ENCODE measurements at regions not wholly inside any gene's neighbourhood (a gene's known extent, or its start where the extent isn't known, plus 50 kb on each side); places are given as distances from the start of the nearest gene placed in this dataset.

GRCh38 chr12:60844101-60844500 is 1248.3 kb downstream of the SLC16A7 start:
- H3K9ac ChIP-seq (ENCODE audit: low read length), result no peak overlapping the region
- H3K27ac ChIP-seq (ENCODE audit: low read length, poor library complexity, severe bottlenecking), result no peak overlapping the region
- no peaks in the 10 kb centered on the region for H3K79me1 ChIP-seq (replicated peaks; ENCODE audit: low read length, poor library complexity, severe bottlenecking)
- H3K4me3 ChIP-seq (ENCODE audit: insufficient read depth in 1 of 2, low read depth in 1 of 2, low read length in 2 of 2), result no peak overlapping the region
- no peaks in the 10 kb centered on the region for H3K9me3 ChIP-seq (ENCODE audit: control insufficient read depth, low read length)
- no peak overlapping the region for H4K91ac ChIP-seq (ENCODE audit: low read length)
- no peak overlapping the region for H3K4ac ChIP-seq (ENCODE audit: low read depth in 1 of 2, low read length in 2 of 2)
- H2BK15ac ChIP-seq (ENCODE audit: low read depth, poor library complexity, severe bottlenecking), result no peak overlapping the region
- no peak overlapping the region for H2BK12ac ChIP-seq (ENCODE audit: low read length in 2 of 2)
- no peak overlapping the region for H3K23ac ChIP-seq (ENCODE audit: low read length in 2 of 2)
- no peak overlapping the region for H2BK5ac ChIP-seq (ENCODE audit: low read depth, low read length, poor library complexity, severe bottlenecking)
- no peak overlapping the region for H3K4me2 ChIP-seq (ENCODE audit: low read length, poor library complexity, severe bottlenecking)
- H2AFZ ChIP-seq (ENCODE audit: low read depth, low read length), result no peak overlapping the region
- no peak overlapping the region for H2BK120ac ChIP-seq (ENCODE audit: low read depth, low read length)
- H3K14ac ChIP-seq (ENCODE audit: low read length in 2 of 2), result no peak overlapping the region
- H3K36me3 ChIP-seq (ENCODE audit: control insufficient read depth in 1 of 2, insufficient read depth in 2 of 2, low read depth in 1 of 2, low read length in 2 of 2), result no peaks in the 10 kb centered on the region
- no peak overlapping the region for H3K18ac ChIP-seq (ENCODE audit: low read depth in 1 of 2, low read length in 2 of 2)
- H4K8ac ChIP-seq (ENCODE audit: low read length), result no peak overlapping the region
- no peak overlapping the region for H2AK5ac ChIP-seq (ENCODE audit: low read length, severe bottlenecking)
- no peak for DNase-seq
- no peaks in the 10 kb centered on the region for H3K27me3 ChIP-seq (ENCODE audit: control insufficient read depth in 1 of 2, insufficient read depth in 1 of 2, low read length in 2 of 2)
- no peaks in the 10 kb centered on the region for H3K4me1 ChIP-seq (ENCODE audit: control insufficient read depth, insufficient read depth, low read depth, low read length)

- Histone ChIP-seq H3K9ac (ENCODE audit: low read length) (no peak overlapping the region), H3K36me3 (ENCODE audit: control insufficient read depth in 1 of 2, insufficient read depth in 2 of 2, low read depth in 1 of 2, low read length in 2 of 2) (no peaks in the 10 kb centered on the region), H3K14ac (ENCODE audit: low read length in 2 of 2) (no peak overlapping the region), H3K18ac (ENCODE audit: low read depth in 1 of 2, low read length in 2 of 2) (no peak overlapping the region), H2BK12ac (ENCODE audit: low read length in 2 of 2) (no peak overlapping the region), H2AK5ac (ENCODE audit: low read length, severe bottlenecking) (no peak overlapping the region), H2BK15ac (ENCODE audit: low read depth, poor library complexity, severe bottlenecking) (no peak overlapping the region), H3K4me2 (ENCODE audit: low read length, poor library complexity, severe bottlenecking) (no peak overlapping the region), H3K4ac (ENCODE audit: low read depth in 1 of 2, low read length in 2 of 2) (no peak overlapping the region), H3K27me3 (ENCODE audit: control insufficient read depth in 1 of 2, insufficient read depth in 1 of 2, low read length in 2 of 2) (no peaks in the 10 kb centered on the region), H2BK5ac (ENCODE audit: low read depth, low read length, poor library complexity, severe bottlenecking) (no peak overlapping the region), H3K4me3 (ENCODE audit: insufficient read depth in 1 of 2, low read depth in 1 of 2, low read length in 2 of 2) (no peak overlapping the region), H3K23ac (ENCODE audit: low read length in 2 of 2) (no peak overlapping the region), H3K27ac (ENCODE audit: low read length, poor library complexity, severe bottlenecking) (no peak overlapping the region), H3K4me1 (ENCODE audit: control insufficient read depth, insufficient read depth, low read depth, low read length) (no peaks in the 10 kb centered on the region), H4K91ac (ENCODE audit: low read length) (no peak overlapping the region), H2AFZ (ENCODE audit: low read depth, low read length) (no peak overlapping the region), H2BK120ac (ENCODE audit: low read depth, low read length) (no peak overlapping the region), H3K9me3 (ENCODE audit: control insufficient read depth, low read length) (no peaks in the 10 kb centered on the region), H4K8ac (ENCODE audit: low read length) (no peak overlapping the region), H3K79me1 (replicated peaks; ENCODE audit: low read length, poor library complexity, severe bottlenecking) (no peaks in the 10 kb centered on the region)
- no CpG with 5 or more reads among the region's 1 CpG for WGBS
- DNase-seq, result no peak
These were observed 1249.0 kb downstream of the SLC16A7 start for GRCh38 chr12:60844875-60845274.

DNA sequence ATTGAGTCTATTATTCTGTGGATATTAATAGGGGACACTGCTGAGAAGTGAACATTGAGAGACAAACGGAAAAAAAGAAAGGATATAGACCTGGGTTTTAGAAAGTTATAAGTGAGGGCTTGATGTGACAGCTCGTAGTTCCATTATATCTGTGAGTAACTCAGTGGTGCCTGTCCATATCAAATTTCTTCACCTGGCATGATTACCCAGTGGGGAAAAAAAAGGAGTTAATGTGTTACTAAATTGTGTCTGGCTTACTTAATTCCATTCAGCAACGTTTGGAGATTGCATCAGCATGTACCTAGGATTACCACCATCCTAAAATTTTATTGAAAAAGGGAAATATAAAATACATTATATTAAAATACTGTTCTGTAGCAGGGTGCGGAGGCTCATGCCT is 1249.9 kb downstream of the SLC16A7 start:
- Histone ChIP-seq H3K4me1 (ENCODE audit: control insufficient read depth, insufficient read depth, low read depth, low read length) (no peaks in the 10 kb centered on the region), H3K4me2 (ENCODE audit: low read length, poor library complexity, severe bottlenecking) (no peak overlapping the region), H2BK12ac (ENCODE audit: low read length in 2 of 2) (no peak overlapping the region), H3K79me1 (replicated peaks; ENCODE audit: low read length, poor library complexity, severe bottlenecking) (no peaks in the 10 kb centered on the region), H4K91ac (ENCODE audit: low read length) (no peak overlapping the region), H2BK120ac (ENCODE audit: low read depth, low read length) (no peak overlapping the region), H2BK5ac (ENCODE audit: low read depth, low read length, poor library complexity, severe bottlenecking) (no peak overlapping the region), H3K4me3 (ENCODE audit: insufficient read depth in 1 of 2, low read depth in 1 of 2, low read length in 2 of 2) (no peak overlapping the region), H2AK5ac (ENCODE audit: low read length, severe bottlenecking) (no peak overlapping the region), H2BK15ac (ENCODE audit: low read depth, poor library complexity, severe bottlenecking) (no peak overlapping the region), H3K23ac (ENCODE audit: low read length in 2 of 2) (no peak overlapping the region), H3K27me3 (ENCODE audit: control insufficient read depth in 1 of 2, insufficient read depth in 1 of 2, low read length in 2 of 2) (no peaks in the 10 kb centered on the region), H3K36me3 (ENCODE audit: control insufficient read depth in 1 of 2, insufficient read depth in 2 of 2, low read depth in 1 of 2, low read length in 2 of 2) (no peaks in the 10 kb centered on the region), H3K9me3 (ENCODE audit: control insufficient read depth, low read length) (no peaks in the 10 kb centered on the region), H3K9ac (ENCODE audit: low read length) (no peak overlapping the region), H3K4ac (ENCODE audit: low read depth in 1 of 2, low read length in 2 of 2) (no peak overlapping the region), H2AFZ (ENCODE audit: low read depth, low read length) (no peak overlapping the region), H3K27ac (ENCODE audit: low read length, poor library complexity, severe bottlenecking) (no peak overlapping the region), H3K14ac (ENCODE audit: low read length in 2 of 2) (no peak overlapping the region), H3K18ac (ENCODE audit: low read depth in 1 of 2, low read length in 2 of 2) (no peak overlapping the region), H4K8ac (ENCODE audit: low read length) (no peak overlapping the region)
- no peak for DNase-seq
- 86% methylated on average over 3 of the region's 4 CpGs for WGBS

GRCh38 chr12:60847281-60847680 is 1251.5 kb downstream of the SLC16A7 start:
- H3K79me1 ChIP-seq (replicated peaks; ENCODE audit: low read length, poor library complexity, severe bottlenecking), result no peaks in the 10 kb centered on the region
- H4K8ac ChIP-seq (ENCODE audit: low read length), result no peak overlapping the region
- no peak overlapping the region for H2BK5ac ChIP-seq (ENCODE audit: low read depth, low read length, poor library complexity, severe bottlenecking)
- H3K4me2 ChIP-seq (ENCODE audit: low read length, poor library complexity, severe bottlenecking), result no peak overlapping the region
- H3K27ac ChIP-seq (ENCODE audit: low read length, poor library complexity, severe bottlenecking), result no peak overlapping the region
- no peak overlapping the region for H3K4me3 ChIP-seq (ENCODE audit: insufficient read depth in 1 of 2, low read depth in 1 of 2, low read length in 2 of 2)
- H3K4ac ChIP-seq (ENCODE audit: low read depth in 1 of 2, low read length in 2 of 2), result no peak overlapping the region
- H3K27me3 ChIP-seq (ENCODE audit: control insufficient read depth in 1 of 2, insufficient read depth in 1 of 2, low read length in 2 of 2), result no peaks in the 10 kb centered on the region
- H2AK5ac ChIP-seq (ENCODE audit: low read length, severe bottlenecking), result no peak overlapping the region
- H3K18ac ChIP-seq (ENCODE audit: low read depth in 1 of 2, low read length in 2 of 2), result no peak overlapping the region
- H3K36me3 ChIP-seq (ENCODE audit: control insufficient read depth in 1 of 2, insufficient read depth in 2 of 2, low read depth in 1 of 2, low read length in 2 of 2), result no peaks in the 10 kb centered on the region
- WGBS, result 80% methylated on average over 4 of the region's 4 CpGs
- H3K9me3 ChIP-seq (ENCODE audit: control insufficient read depth, low read length), result no peaks in the 10 kb centered on the region
- H3K14ac ChIP-seq (ENCODE audit: low read length in 2 of 2), result no peak overlapping the region
- H2BK120ac ChIP-seq (ENCODE audit: low read depth, low read length), result no peak overlapping the region
- no peak overlapping the region for H3K9ac ChIP-seq (ENCODE audit: low read length)
- no peak overlapping the region for H3K23ac ChIP-seq (ENCODE audit: low read length in 2 of 2)
- H2BK12ac ChIP-seq (ENCODE audit: low read length in 2 of 2), result no peak overlapping the region
- no peaks in the 10 kb centered on the region for H3K4me1 ChIP-seq (ENCODE audit: control insufficient read depth, insufficient read depth, low read depth, low read length)
- DNase-seq, result no peak
- H2AFZ ChIP-seq (ENCODE audit: low read depth, low read length), result no peak overlapping the region
- no peak overlapping the region for H4K91ac ChIP-seq (ENCODE audit: low read length)
- H2BK15ac ChIP-seq (ENCODE audit: low read depth, poor library complexity, severe bottlenecking), result no peak overlapping the region

All from mesenchymal stem cell (in vitro differentiated cells and primary cell).